GM23338 (cell line): ENCODE measurements at regions not wholly inside any gene's neighbourhood (a gene's known extent, or its start where the extent isn't known, plus 50 kb on each side); places are given as distances from the start of the nearest gene placed in this dataset.

Source experiments
- ATAC-seq: fragments of 200-7000 bp; cut with Tn5 transposase; 3 replicates; pipeline ENCODE4 v1.9.1; 2020
- DNase-seq: peaks from one replicate; pipeline ENCODE4 v3.0.0-alpha.2; 2015; ENCODE audit warnings: low spot score
- H2AFZ ChIP-seq: fragments of 200-600 bp; sonication (generic); 2 replicates; pipeline ENCODE4 v1.8.0; 2016; ENCODE audit warnings: antibody characterized with exemption, mild to moderate bottlenecking, moderate library complexity
- H3F3A ChIP-seq: fragments of 200-600 bp; sonication (generic); replicated peaks from 2 replicates; pipeline ENCODE4 v1.8.0; 2017; ENCODE audit warnings: antibody characterized with exemption, mixed run types, low read depth
- H3K27ac ChIP-seq: fragments of 200-600 bp; sonication (generic); 2 replicates; pipeline ENCODE4 v1.6.1; 2016; ENCODE audit warnings: low read depth
- H3K27me3 ChIP-seq: fragments of 200-600 bp; sonication (generic); 2 replicates; pipeline ENCODE4 v1.8.0; 2016; ENCODE audit warnings: mild to moderate bottlenecking, mixed run types, moderate library complexity; ENCODE audit not compliant: insufficient read depth
- H3K36me3 ChIP-seq: fragments of 200-600 bp; sonication (generic); 2 replicates; pipeline ENCODE4 v1.8.0; 2016; ENCODE audit warnings: mild to moderate bottlenecking; ENCODE audit not compliant: insufficient read depth
- H3K4me1 ChIP-seq: fragments of 200-600 bp; sonication (generic); 2 replicates; pipeline ENCODE4 v1.8.0; 2016; ENCODE audit warnings: mild to moderate bottlenecking, moderate library complexity; ENCODE audit not compliant: insufficient read depth
- H3K4me2 ChIP-seq: fragments of 200-600 bp; sonication (generic); 2 replicates; pipeline ENCODE4 v1.7.1; 2017; ENCODE audit warnings: mixed run types
- H3K4me3 ChIP-seq: fragments of 200-600 bp; sonication (generic); 2 replicates; pipeline ENCODE4 v1.6.1; 2016; ENCODE audit warnings: mixed run types
- H3K79me2 ChIP-seq: fragments of 200-600 bp; sonication (generic); replicated peaks from 2 replicates; pipeline ENCODE4 v1.8.0; 2017; ENCODE audit warnings: mild to moderate bottlenecking; ENCODE audit not compliant: insufficient read depth
- H3K9me2 ChIP-seq: fragments of 200-600 bp; sonication (generic); 2 replicates; pipeline ENCODE4 v1.8.0; 2017; ENCODE audit not compliant: insufficient read depth
- H4K20me1 ChIP-seq: fragments of 200-600 bp; sonication (generic); replicated peaks from 2 replicates; pipeline ENCODE4 v1.8.0; 2017; ENCODE audit warnings: mild to moderate bottlenecking; ENCODE audit not compliant: insufficient read depth
- H3K27ac Mint-ChIP-seq: 2 replicates; pipeline ENCODE4 v1.8.0; 2020; ENCODE audit warnings: inconsistent platforms, mild to moderate bottlenecking, moderate library complexity, mixed read lengths
- H3K27me3 Mint-ChIP-seq: 3 replicates; pipeline ENCODE4 v1.8.0; 2022; ENCODE audit warnings: low read depth, mild to moderate bottlenecking, moderate library complexity, mixed read lengths, inconsistent platforms; ENCODE audit not compliant: insufficient read depth, poor library complexity
- H3K36me3 Mint-ChIP-seq: 3 replicates; pipeline ENCODE4 v1.8.0; 2021; ENCODE audit warnings: low read depth, mild to moderate bottlenecking, inconsistent platforms, moderate library complexity, mixed read lengths
- H3K4me1 Mint-ChIP-seq: 3 replicates; pipeline ENCODE4 v1.8.0; 2020; ENCODE audit warnings: mild to moderate bottlenecking, inconsistent platforms, mixed read lengths
- H3K4me3 Mint-ChIP-seq: 3 replicates; pipeline ENCODE4 v1.8.0; 2021; ENCODE audit warnings: moderate library complexity, mild to moderate bottlenecking, inconsistent platforms, mixed read lengths
- H3K9me3 Mint-ChIP-seq: 3 replicates; pipeline ENCODE4 v1.8.0; 2020; ENCODE audit warnings: moderate library complexity, mild to moderate bottlenecking, inconsistent platforms, mixed read lengths
- CREB1 ChIP-seq: fragments of 250-450 bp; sonication (Bioruptor Pico); IDR thresholded peaks from 2 replicates; pipeline ENCODE4 v1.5.0; 2020; ENCODE audit warnings: low read depth, mild to moderate bottlenecking, moderate library complexity
- CTCF ChIP-seq, 2 experiments: fragments of 200-600 bp in 1 of 2; sonication (generic) in 1 of 2; conservative IDR thresholded peaks; 2 replicates each; pipeline versions ENCODE4 v1.5.1 to v1.6.1; 2016 to 2017; ENCODE audit warnings: antibody characterized with exemption in 2 of 2, low read depth in 2 of 2, mild to moderate bottlenecking in 2 of 2, moderate library complexity in 1 of 2
- ETS1 ChIP-seq: IDR thresholded peaks from 2 replicates; pipeline ENCODE4 v1.6.1; 2016; ENCODE audit warnings: antibody characterized with exemption
- EZH2 ChIP-seq: fragments of 200-600 bp; sonication (generic); IDR thresholded peaks from one replicate; pipeline ENCODE4 v1.8.0; 2017; ENCODE audit warnings: antibody characterized with exemption, mild to moderate bottlenecking, low read depth; ENCODE audit not compliant: unreplicated experiment
- EZH2phosphoT487 ChIP-seq: fragments of 200-600 bp; sonication (generic); IDR thresholded peaks from one replicate; pipeline ENCODE4 v1.8.1; 2018; ENCODE audit warnings: antibody characterized with exemption; ENCODE audit not compliant: unreplicated experiment
- JUNB ChIP-seq: IDR thresholded peaks from one replicate; pipeline ENCODE4 v1.6.1; 2016; ENCODE audit warnings: antibody characterized with exemption; ENCODE audit not compliant: unreplicated experiment
- NANOG ChIP-seq: IDR thresholded peaks from 2 replicates; pipeline ENCODE4 v1.6.1; 2016; ENCODE audit warnings: antibody characterized with exemption, borderline replicate concordance
- POLR2AphosphoS5 ChIP-seq: IDR thresholded peaks from 2 replicates; pipeline ENCODE4 v1.6.1; 2016; ENCODE audit warnings: antibody characterized with exemption, low read depth
- REST ChIP-seq: IDR thresholded peaks from one replicate; pipeline ENCODE4 v1.6.1; 2018; ENCODE audit warnings: antibody characterized with exemption; ENCODE audit not compliant: unreplicated experiment
- STAT1 ChIP-seq: IDR thresholded peaks from one replicate; pipeline ENCODE4 v1.6.1; 2016; ENCODE audit warnings: antibody characterized with exemption; ENCODE audit not compliant: unreplicated experiment
- ZNF114 ChIP-seq: fragments of 250-450 bp; sonication (Bioruptor Pico); IDR thresholded peaks from 2 replicates; pipeline ENCODE4 v1.5.0; 2020; ENCODE audit warnings: mild to moderate bottlenecking, moderate library complexity
- ZNF331 ChIP-seq: fragments of 250-450 bp; sonication (Bioruptor Pico); IDR thresholded peaks from 2 replicates; pipeline ENCODE4 v1.5.0; 2020; ENCODE audit warnings: low read depth, mild to moderate bottlenecking, moderate library complexity
- ZNF462 ChIP-seq: fragments of 250-450 bp; sonication (Bioruptor Pico); IDR thresholded peaks from 2 replicates; pipeline ENCODE4 v1.5.0; 2020; ENCODE audit warnings: mild to moderate bottlenecking, moderate library complexity

- no peak overlapping the region for H3K27ac Mint-ChIP-seq
- no peaks in the 10 kb centered on the region for H3K9me3 Mint-ChIP-seq
- DNase-seq (no peak), ATAC-seq (no peak)
- Histone ChIP-seq H3K4me3 (no peak overlapping the region), H3K27ac (no peak overlapping the region), H3K4me1 (no peaks in the 10 kb centered on the region), H3K36me3 (no peaks in the 10 kb centered on the region), H3F3A (no peaks in the 10 kb centered on the region), H3K79me2 (no peaks in the 10 kb centered on the region), H4K20me1 (no peaks in the 10 kb centered on the region), H2AFZ (peak overlapping the region; percentile 88; the same call in 1 of the 2 replicates), H3K27me3 (no peaks in the 10 kb centered on the region), H3K9me2 (peaks cover 6% of the 10 kb centered on the region; the same call in 1 of the 2 replicates), H3K4me2 (no peak overlapping the region)
- H3K36me3 Mint-ChIP-seq: no peaks in the 10 kb centered on the region
- no peaks in the 10 kb centered on the region for H3K27me3 Mint-ChIP-seq
- no peak for TF ChIP-seq EZH2phosphoT487
- TF ChIP-seq CREB1 (CRISPR knock-in tag): no peak
- no peak for TF ChIP-seq JUNB
- no peak for TF ChIP-seq CTCF (conservative IDR thresholded peaks at IDR 0.05; ENCODE audit: low read depth in 2 of 2)
- no peak for TF ChIP-seq STAT1
- no peak for TF ChIP-seq EZH2
- no peak for TF ChIP-seq ZNF331 (CRISPR knock-in tag)
- TF ChIP-seq ETS1: no peak
- TF ChIP-seq ZNF462 (CRISPR knock-in tag): no peak
- TF ChIP-seq NANOG: no peak
- TF ChIP-seq ZNF114 (CRISPR knock-in tag): no peak
- TF ChIP-seq REST: no peak
- TF ChIP-seq POLR2AphosphoS5: no peak
- H3K4me3 Mint-ChIP-seq: no peak overlapping the region
- H3K4me1 Mint-ChIP-seq: no peaks in the 10 kb centered on the region
These were observed 52.8 kb upstream of the EGLN3 start for GRCh38 chr14:34003691-34004090.
